AG04449 (cell line): ENCODE measurements at regions not wholly inside any gene's neighbourhood (a gene's known extent, or its start where the extent isn't known, plus 50 kb on each side); places are given as distances from the start of the nearest gene placed in this dataset.
"Not testable (repeated sequence)": the region's sequence is repeated elsewhere in the genome, so short reads cannot be mapped to it uniquely, and the experiment has no call there.

Experiments
- CTCF ChIA-PET: fragments of 350-600 bp; formaldehyde crosslinking; extraction: SDS; loops from one replicate; lab custom pipeline; 2021; ENCODE audit warnings: antibody characterized with exemption; lab: Yijun Ruan, JAX
- POLR2A ChIA-PET: fragments of 400-600, 350-600 bp; formaldehyde crosslinking; extraction: SDS; loops from one replicate; lab custom pipeline; 2020; ENCODE audit warnings: antibody characterized with exemption, inconsistent platforms; lab: Yijun Ruan, JAX
- DNase-seq: peaks from one replicate; pipeline ENCODE4 v3.0.0-alpha.2; 2010; ENCODE audit warnings: low read depth, low spot score
- H3K4me3 ChIP-seq: 2 replicates; pipeline ENCODE4 v1.5.1; 2011; ENCODE audit warnings: low read depth, mild to moderate bottlenecking, control low read depth, low read length
- TF ChIP-seq, protein P1 (sequence below): IDR thresholded peaks from one replicate; pipeline ENCODE4 v1.5.1; 2011; ENCODE audit warnings: mild to moderate bottlenecking, moderate library complexity, low read length, control low read depth, inconsistent platforms; ENCODE audit not compliant: insufficient read depth; ENCODE audit errors: missing control alignments

DNA sequence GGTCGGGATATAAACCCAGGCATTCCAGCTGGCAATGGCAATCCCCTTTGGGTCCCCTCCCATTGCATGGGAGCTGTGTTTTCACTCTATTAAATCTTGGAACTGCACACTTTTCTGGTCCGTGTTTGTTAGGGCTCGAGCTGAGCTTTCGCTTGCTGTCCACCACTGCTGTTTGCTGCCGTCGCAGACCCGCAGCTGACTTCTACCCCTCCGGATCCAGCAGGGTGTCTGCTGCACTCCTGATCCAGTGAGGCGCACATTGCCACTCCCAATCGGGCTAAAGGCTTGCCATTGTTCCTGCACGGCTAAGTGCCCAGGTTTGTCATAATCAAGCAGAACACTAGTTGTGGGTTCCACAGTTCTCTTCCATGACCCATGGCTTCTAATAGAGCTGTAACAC is 1322.1 kb downstream of the ADGRL3 start:
- TF ChIP-seq, protein P1, sequence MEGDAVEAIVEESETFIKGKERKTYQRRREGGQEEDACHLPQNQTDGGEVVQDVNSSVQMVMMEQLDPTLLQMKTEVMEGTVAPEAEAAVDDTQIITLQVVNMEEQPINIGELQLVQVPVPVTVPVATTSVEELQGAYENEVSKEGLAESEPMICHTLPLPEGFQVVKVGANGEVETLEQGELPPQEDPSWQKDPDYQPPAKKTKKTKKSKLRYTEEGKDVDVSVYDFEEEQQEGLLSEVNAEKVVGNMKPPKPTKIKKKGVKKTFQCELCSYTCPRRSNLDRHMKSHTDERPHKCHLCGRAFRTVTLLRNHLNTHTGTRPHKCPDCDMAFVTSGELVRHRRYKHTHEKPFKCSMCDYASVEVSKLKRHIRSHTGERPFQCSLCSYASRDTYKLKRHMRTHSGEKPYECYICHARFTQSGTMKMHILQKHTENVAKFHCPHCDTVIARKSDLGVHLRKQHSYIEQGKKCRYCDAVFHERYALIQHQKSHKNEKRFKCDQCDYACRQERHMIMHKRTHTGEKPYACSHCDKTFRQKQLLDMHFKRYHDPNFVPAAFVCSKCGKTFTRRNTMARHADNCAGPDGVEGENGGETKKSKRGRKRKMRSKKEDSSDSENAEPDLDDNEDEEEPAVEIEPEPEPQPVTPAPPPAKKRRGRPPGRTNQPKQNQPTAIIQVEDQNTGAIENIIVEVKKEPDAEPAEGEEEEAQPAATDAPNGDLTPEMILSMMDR, result no peak
- H3K4me3 ChIP-seq, result no peak overlapping the region
- POLR2A ChIA-PET, result no interaction called here
- CTCF ChIA-PET, result no interaction called here
- DNase-seq, result no peak

DNA sequence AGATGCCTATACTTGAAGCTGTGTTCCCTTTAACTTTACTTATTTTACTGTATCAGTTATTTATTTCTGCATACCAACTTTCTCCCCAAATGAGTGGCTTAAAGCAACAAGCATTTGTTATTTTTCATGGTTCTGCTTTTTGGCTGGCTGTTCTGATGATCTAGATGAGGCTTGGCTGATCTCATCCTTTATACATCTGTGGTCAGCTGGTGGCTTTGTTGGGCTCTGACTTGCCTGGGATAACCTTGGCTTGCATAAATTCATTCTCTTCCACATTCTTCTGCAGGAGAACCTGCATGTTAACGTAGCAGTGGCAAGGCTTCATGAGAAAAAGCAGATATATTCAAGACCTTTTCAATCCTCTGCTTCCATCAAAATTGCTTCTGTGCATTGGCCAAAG is 1317.6 kb downstream of the ADGRL3 start:
- DNase-seq, result no peak
- H3K4me3 ChIP-seq, result no peak overlapping the region
- TF ChIP-seq, protein P1, result no peak
- POLR2A ChIA-PET, result no interaction called here
- CTCF ChIA-PET, result no interaction called here

DNA sequence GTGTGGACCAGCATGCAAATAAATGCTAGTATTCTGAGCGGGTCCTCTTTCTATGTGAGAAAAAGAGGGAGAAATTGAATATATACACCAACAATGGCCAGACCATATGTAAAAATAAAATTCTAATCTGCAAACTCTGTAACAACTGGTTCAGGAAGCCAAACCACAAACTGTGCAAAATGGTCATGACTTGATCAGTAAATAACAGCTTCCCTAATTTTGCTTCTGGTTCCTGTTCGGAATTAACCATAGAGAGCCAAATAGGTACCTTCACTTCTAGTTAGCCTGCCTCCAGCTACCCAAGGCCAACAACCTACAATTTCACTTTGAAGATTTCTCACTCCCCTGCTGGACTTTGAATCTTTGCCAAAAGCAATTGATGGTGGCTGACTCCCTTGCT is 1313.2 kb downstream of the ADGRL3 start:
- CTCF ChIA-PET, result no interaction called here
- TF ChIP-seq, protein P1, result no peak
- POLR2A ChIA-PET, result no interaction called here
- H3K4me3 ChIP-seq, result no peak overlapping the region
- DNase-seq, result no peak

DNA sequence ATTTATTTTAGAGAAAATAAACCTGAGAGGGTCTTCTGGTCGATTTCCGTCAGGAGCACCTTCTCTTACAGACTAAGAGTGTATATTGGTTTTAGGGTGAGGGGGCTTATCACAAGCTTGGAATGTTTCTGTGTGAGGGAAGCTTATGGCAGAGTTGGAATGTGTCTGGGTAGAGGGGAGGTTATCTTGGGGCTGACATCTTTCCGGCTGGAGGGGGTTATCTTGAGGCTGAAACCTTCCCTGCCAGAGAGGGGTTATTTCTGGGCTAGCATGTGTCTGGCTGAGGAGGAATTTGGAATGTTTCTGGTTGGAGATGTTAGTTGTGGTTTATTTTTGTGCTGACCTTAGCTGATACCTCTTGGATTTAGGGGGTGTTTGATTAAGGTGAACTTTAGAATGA is 1312.1 kb downstream of the ADGRL3 start:
- TF ChIP-seq, protein P1, result no peak
- ChIA-PET POLR2A (no interaction called here), CTCF (no interaction called here)
- no peak overlapping the region for H3K4me3 ChIP-seq
- no peak for DNase-seq

DNA sequence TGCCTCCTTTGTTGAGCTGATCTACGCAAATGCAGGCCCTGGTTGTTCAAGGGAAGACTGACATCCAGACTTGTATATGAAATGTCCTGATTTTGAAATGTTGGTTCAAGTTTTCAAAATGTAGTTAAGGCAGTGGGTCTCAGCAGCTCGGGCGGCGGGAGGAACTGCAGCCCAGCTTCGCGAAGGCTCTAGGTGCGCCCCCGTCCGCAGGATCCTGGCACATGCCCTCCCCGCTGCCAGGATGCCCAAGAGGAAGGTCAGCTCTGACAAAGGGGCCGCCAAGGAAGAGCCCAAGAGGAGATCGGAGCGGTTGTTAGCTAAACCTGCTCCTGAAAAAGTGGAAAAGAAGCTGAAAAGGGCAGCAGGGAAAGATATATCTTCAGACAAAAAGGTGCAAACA is 1310.1 kb downstream of the ADGRL3 start:
- ChIA-PET POLR2A (no interaction called here), CTCF (no interaction called here)
- no peak for DNase-seq
- TF ChIP-seq, protein P1, result no peak
- H3K4me3 ChIP-seq, result no peak overlapping the region

DNA sequence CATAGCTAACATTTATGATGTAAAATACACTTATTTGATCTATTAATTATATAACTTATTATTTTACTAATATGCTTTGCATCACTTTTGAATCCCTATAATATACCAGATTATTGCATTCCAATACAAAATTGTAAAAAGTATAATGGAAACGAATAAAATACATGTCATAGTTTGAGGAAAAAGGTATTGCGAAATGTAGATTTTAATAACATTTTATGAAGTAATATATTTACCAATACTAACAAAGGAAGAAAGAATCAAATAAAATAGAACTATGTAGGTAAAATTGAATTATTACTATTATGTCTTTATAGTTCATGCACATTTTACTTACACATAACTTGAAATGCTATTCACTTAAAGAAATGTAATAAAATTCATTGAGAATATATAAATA is 1300.2 kb downstream of the ADGRL3 start:
- DNase-seq, result no peak
- CTCF ChIA-PET, result no interaction called here
- TF ChIP-seq, protein P1, result no peak
- no peak overlapping the region for H3K4me3 ChIP-seq
- POLR2A ChIA-PET, result no interaction called here

DNA sequence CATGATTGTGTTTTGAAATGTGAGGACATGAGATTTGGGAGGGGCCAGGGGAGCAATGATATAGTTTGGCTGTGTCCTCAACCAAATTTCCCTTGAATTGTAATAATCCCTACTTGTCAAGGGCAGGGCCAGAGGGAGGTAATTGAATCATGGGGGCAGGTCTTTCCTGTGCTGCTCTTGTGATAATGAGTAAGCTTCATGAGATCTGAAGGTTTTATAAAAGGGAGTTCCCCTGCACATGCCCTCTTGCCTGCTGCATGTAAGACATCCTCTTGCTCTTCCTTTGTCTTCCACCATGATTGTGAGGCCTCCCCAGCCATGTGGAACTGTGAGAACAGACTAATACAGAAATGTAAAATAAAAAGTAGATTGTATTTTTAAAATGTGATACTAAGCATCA is 1294.9 kb downstream of the ADGRL3 start:
- DNase-seq, result no peak
- POLR2A ChIA-PET, result no interaction called here
- no peak overlapping the region for H3K4me3 ChIP-seq
- TF ChIP-seq, protein P1, result no peak
- CTCF ChIA-PET, result no interaction called here

DNA sequence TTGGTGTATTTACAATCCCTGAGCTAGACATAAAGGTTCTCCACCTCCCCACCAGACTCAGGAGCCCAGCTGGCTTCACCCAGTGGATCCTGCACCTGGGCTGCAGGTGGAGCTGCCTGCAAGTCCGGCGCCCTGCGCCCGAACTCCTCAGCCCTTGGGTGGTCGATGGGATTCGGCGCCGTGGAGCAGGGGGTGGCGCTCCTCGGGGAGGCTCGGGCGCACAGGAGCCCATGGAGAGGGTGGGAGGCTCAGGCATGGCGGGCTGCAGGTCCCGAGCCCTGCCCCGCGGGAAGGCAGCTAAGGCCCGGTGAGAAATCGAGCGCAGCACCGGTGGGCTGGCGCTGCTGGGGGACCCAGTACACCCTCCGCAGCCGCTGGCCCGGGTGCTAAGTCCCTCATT is 1291.6 kb downstream of the ADGRL3 start:
- DNase-seq, H3K4me3 ChIP-seq, CTCF ChIA-PET, POLR2A ChIA-PET: not testable (repeated sequence)
